Breast epithelium (tissue), 4 donors: ENCODE measurements at regions not wholly inside any gene's neighbourhood (a gene's known extent, or its start where the extent isn't known, plus 50 kb on each side); places are given as distances from the start of the nearest gene placed in this dataset.
"Not testable (repeated sequence)": the region's sequence is repeated elsewhere in the genome, so short reads cannot be mapped to it uniquely, and the experiment has no call there.

Experiments used
- DNase-seq, 2 donors: peaks; one replicate each; pipeline ENCODE4 v3.0.0-alpha.2; 2019; ENCODE audit warnings: low spot score in 2 of 2
- H3K27ac ChIP-seq, 2 donors: fragments of 200-600 bp; sonication (generic) in 1 of 2; one replicate each; pipeline ENCODE4 v1.5.1; 2016 to 2019; ENCODE audit warnings: mild to moderate bottlenecking in 1 of 2
- H3K27me3 ChIP-seq, 2 donors: fragments of 200-600 bp; sonication (generic) in 1 of 2; one replicate each; pipeline versions ENCODE4 v1.5.1 to v1.6.0; 2017 to 2019; ENCODE audit warnings: control low read depth in 1 of 2, mild to moderate bottlenecking in 1 of 2
- H3K36me3 ChIP-seq: fragments of 200-600 bp; one replicate; pipeline ENCODE4 v1.5.1; 2019
- H3K4me1 ChIP-seq, 2 donors: fragments of 200-600 bp; sonication (generic); one replicate each; pipeline ENCODE4 v1.5.1; 2016 to 2019; ENCODE audit warnings: control low read depth in 1 of 2
- H3K4me3 ChIP-seq, 3 donors: fragments of 200-600 bp; sonication (generic); 1 replicate in 2 of 3; 2 replicates in 1 of 3; pipeline ENCODE4 v1.5.1; 2016 to 2019; ENCODE audit warnings: mild to moderate bottlenecking in 3 of 3, moderate library complexity in 2 of 3
- H3K9me3 ChIP-seq, 2 donors: fragments of 200-600 bp; sonication (generic) in 1 of 2; one replicate each; pipeline ENCODE4 v1.5.1; 2016 to 2019; ENCODE audit warnings: control low read depth in 1 of 2
- POLR2A ChIP-seq: fragments of 450-650 bp; IDR thresholded peaks from one replicate; pipeline ENCODE4 v1.6.1; 2016; ENCODE audit warnings: antibody characterized with exemption, mild to moderate bottlenecking, moderate library complexity
- POLR2AphosphoS5 ChIP-seq, 3 donors: sonication (generic); formaldehyde crosslinking; IDR thresholded peaks; one replicate each; pipeline ENCODE4 v1.6.1; 2017; ENCODE audit warnings: antibody characterized with exemption in 3 of 3
- intact Hi-C: fragments of 100-400 bp; cut with DNase I; formaldehyde crosslinking; loops from one replicate; pipeline ENCODE4 v1.15.1; 2023; ENCODE audit warnings: low total_unique reads
- TF ChIP-seq, protein P1 (sequence below), 3 donors: fragments of 450-650 bp; IDR thresholded peaks; one replicate each; pipeline ENCODE4 v1.5.1; 2016 to 2017; ENCODE audit warnings: antibody characterized with exemption in 3 of 3, mild to moderate bottlenecking in 3 of 3, moderate library complexity in 3 of 3

DNA sequence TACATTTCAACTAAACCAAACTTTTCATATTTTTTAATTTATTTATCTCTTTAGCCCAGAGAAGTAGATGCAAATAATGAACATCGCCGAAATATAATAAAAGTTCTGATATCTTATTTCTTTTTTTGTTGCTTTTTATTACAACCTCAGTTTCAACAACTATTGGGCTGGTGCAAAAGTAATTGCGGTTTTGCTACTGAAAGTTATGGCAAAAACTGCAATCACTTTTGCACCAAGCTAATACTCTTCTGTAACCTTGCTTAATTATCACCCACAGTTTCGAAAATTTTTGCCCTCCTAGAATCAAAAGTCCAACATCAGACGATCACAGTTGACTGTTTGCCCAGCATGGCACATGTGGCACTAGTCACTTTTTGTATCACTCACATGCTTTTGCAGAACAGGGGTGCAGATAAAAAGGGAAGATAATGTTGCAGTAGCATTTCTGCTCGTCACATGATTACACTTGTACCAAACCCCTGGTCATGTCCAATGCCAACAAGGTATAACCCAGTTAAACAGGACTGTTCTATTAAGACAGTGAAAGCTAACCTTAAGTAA is 242.4 kb upstream of the GALNT5 start:
- H3K27me3 ChIP-seq = no peaks in the 10 kb centered on the region
- H3K27ac ChIP-seq = no peak overlapping the region
- H3K4me1 ChIP-seq = no peaks in the 10 kb centered on the region
- TF ChIP-seq, protein P1, sequence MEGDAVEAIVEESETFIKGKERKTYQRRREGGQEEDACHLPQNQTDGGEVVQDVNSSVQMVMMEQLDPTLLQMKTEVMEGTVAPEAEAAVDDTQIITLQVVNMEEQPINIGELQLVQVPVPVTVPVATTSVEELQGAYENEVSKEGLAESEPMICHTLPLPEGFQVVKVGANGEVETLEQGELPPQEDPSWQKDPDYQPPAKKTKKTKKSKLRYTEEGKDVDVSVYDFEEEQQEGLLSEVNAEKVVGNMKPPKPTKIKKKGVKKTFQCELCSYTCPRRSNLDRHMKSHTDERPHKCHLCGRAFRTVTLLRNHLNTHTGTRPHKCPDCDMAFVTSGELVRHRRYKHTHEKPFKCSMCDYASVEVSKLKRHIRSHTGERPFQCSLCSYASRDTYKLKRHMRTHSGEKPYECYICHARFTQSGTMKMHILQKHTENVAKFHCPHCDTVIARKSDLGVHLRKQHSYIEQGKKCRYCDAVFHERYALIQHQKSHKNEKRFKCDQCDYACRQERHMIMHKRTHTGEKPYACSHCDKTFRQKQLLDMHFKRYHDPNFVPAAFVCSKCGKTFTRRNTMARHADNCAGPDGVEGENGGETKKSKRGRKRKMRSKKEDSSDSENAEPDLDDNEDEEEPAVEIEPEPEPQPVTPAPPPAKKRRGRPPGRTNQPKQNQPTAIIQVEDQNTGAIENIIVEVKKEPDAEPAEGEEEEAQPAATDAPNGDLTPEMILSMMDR (IDR thresholded peaks at IDR 0.05) = no peak
- no peak for TF ChIP-seq POLR2A
- no peak for TF ChIP-seq POLR2AphosphoS5 (IDR thresholded peaks at IDR 0.05)
- H3K36me3 ChIP-seq = no peaks in the 10 kb centered on the region
- no peak for DNase-seq
- no peak overlapping the region for H3K4me3 ChIP-seq
- no peaks in the 10 kb centered on the region for H3K9me3 ChIP-seq
- intact Hi-C loops = no loop called here

- H3K27ac ChIP-seq, H3K4me3 ChIP-seq, DNase-seq, H3K9me3 ChIP-seq, H3K4me1 ChIP-seq, H3K27me3 ChIP-seq, intact Hi-C loops, H3K36me3 ChIP-seq: not testable (repeated sequence)
Measured at GRCh38 chr2:157023264-157023663, 234.2 kb upstream of the GALNT5 start.

DNA sequence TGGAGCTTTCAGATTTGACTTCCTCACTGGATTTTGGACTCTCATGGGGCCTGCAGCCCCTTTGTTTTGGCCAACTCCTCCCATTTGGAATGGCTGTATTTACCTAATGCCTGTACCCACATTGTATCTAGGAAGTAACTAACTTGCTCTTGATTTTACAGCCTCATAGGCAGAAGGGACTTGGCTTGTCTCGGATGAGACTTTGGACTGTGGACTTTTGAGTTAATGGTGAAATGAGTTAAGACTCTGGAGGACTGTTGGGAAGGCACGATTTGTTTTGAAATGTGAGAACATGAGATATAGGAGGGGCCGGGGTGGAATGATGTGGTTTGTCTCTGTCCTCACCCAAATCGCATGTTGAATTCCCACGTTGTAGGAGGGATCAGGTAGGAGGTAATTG is 233.4 kb upstream of the GALNT5 start:
- DNase-seq = no peak
- no peak for TF ChIP-seq POLR2AphosphoS5 (IDR thresholded peaks at IDR 0.05)
- TF ChIP-seq, protein P1 (IDR thresholded peaks at IDR 0.05) = no peak
- no peak overlapping the region for H3K4me3 ChIP-seq
- intact Hi-C loops = no loop called here
- H3K27me3 ChIP-seq = no peaks in the 10 kb centered on the region
- H3K4me1 ChIP-seq = no peaks in the 10 kb centered on the region
- H3K36me3 ChIP-seq = no peaks in the 10 kb centered on the region
- H3K9me3 ChIP-seq = no peaks in the 10 kb centered on the region
- no peak overlapping the region for H3K27ac ChIP-seq

GRCh38 chr2:157032017-157032416 is 225.5 kb upstream of the GALNT5 start:
- no peaks in the 10 kb centered on the region for H3K9me3 ChIP-seq
- no peak for DNase-seq
- no peak overlapping the region for H3K27ac ChIP-seq
- H3K36me3 ChIP-seq = no peaks in the 10 kb centered on the region
- H3K4me1 ChIP-seq = no peaks in the 10 kb centered on the region
- no peak overlapping the region for H3K4me3 ChIP-seq
- TF ChIP-seq POLR2A = no peak
- TF ChIP-seq, protein P1 (IDR thresholded peaks at IDR 0.05) = no peak
- TF ChIP-seq POLR2AphosphoS5 (IDR thresholded peaks at IDR 0.05) = no peak
- H3K27me3 ChIP-seq = no peaks in the 10 kb centered on the region
- intact Hi-C loops = loop anchor here (5.0 kb wide), 1 partner anchor 995 kb away; no protein-coding TSS in a partner anchor

DNA sequence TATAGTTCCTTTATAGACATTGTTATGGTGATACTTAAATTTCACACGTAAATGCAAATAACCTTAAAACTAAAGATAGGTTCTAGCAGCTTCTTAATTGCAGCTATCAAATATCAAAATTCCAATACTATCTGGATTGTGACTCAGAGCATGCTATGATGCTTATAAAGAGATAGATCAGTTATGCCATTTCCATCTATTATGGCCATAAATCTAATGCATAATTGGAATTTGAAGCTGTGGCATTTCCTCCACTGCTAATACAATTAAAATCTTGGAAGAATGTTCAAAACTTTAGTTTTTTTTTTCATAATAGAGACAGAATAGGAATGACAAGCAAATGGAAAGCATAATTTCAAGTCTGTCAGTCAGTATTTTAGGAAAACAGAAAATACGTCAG is 220.8 kb upstream of the GALNT5 start:
- no peaks in the 10 kb centered on the region for H3K9me3 ChIP-seq
- H3K36me3 ChIP-seq = no peaks in the 10 kb centered on the region
- TF ChIP-seq, protein P1 (IDR thresholded peaks at IDR 0.05) = no peak
- TF ChIP-seq POLR2A = no peak
- TF ChIP-seq POLR2AphosphoS5 (IDR thresholded peaks at IDR 0.05) = no peak
- no peak overlapping the region for H3K27ac ChIP-seq
- no peak for DNase-seq
- no peaks in the 10 kb centered on the region for H3K27me3 ChIP-seq
- no peaks in the 10 kb centered on the region for H3K4me1 ChIP-seq
- intact Hi-C loops = no loop called here
- no peak overlapping the region for H3K4me3 ChIP-seq

GRCh38 chr2:157043786-157044185 is 213.7 kb upstream of the GALNT5 start:
- no peaks in the 10 kb centered on the region for H3K9me3 ChIP-seq
- no peak for TF ChIP-seq POLR2AphosphoS5 (IDR thresholded peaks at IDR 0.05)
- TF ChIP-seq POLR2A = no peak
- TF ChIP-seq, protein P1 (IDR thresholded peaks at IDR 0.05) = no peak
- no peak overlapping the region for H3K27ac ChIP-seq
- no peak for DNase-seq
- H3K4me1 ChIP-seq = no peaks in the 10 kb centered on the region
- H3K27me3 ChIP-seq = no peaks in the 10 kb centered on the region
- no peaks in the 10 kb centered on the region for H3K36me3 ChIP-seq
- no peak overlapping the region for H3K4me3 ChIP-seq
- intact Hi-C loops = no loop called here
